ENCODE measurements at regions not wholly inside any gene's neighbourhood (a gene's known extent, or its start where the extent isn't known, plus 50 kb on each side); places are given as distances from the start of the nearest gene placed in this dataset.

DNA sequence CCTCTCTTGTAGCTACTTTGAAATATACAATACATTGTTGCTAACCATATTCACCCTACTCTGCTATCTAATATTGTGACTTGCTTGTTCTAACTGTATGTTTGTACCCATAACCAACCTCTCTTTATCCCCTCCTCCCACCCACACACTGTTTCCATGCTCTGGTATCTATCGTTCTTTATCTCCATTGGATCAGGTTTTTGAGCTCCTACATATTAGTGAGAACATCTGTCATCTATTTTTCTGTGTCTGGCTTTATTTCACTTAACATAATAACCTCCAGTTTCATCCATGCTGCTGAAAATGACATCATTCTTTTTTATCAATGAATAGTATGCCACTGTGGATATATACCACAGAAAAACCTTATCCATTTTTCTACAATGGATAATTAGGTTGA, 1230.1 kb downstream of the PLA2G4A start:
- H3K9ac ChIP-seq (ENCODE audit: low read length): no peak overlapping the region
- no peaks in the 10 kb centered on the region for H3K9me3 ChIP-seq (ENCODE audit: low read length)
- no peaks in the 10 kb centered on the region for H3F3A ChIP-seq (ENCODE audit: insufficient read depth, low read length, poor library complexity, severe bottlenecking)
- no peaks in the 10 kb centered on the region for H3K79me2 ChIP-seq (replicated peaks; ENCODE audit: insufficient read depth, low read length)
- no peaks in the 10 kb centered on the region for H4K20me1 ChIP-seq (ENCODE audit: insufficient read depth)
- H3K36me3 ChIP-seq (ENCODE audit: insufficient read depth, low read length): no peaks in the 10 kb centered on the region
- no peak overlapping the region for H2AFZ ChIP-seq (ENCODE audit: low read depth, low read length)
- no peaks in the 10 kb centered on the region for H3K27me3 ChIP-seq (ENCODE audit: insufficient read depth, low read depth, low read length)
- H3K27ac ChIP-seq (ENCODE audit: low read length): no peak overlapping the region
- no peaks in the 10 kb centered on the region for H3K9me2 ChIP-seq (ENCODE audit: insufficient read depth, low read length)
- H3K4me3 ChIP-seq (ENCODE audit: low read length): no peak overlapping the region
- no peak for TF ChIP-seq EP300 (conservative IDR thresholded peaks at IDR 0.05; ENCODE audit: poor library complexity, severe bottlenecking)
- TF ChIP-seq TAF1 (IDR thresholded peaks at IDR 0.05; ENCODE audit: low read depth): no peak
- TF ChIP-seq SMC3 (conservative IDR thresholded peaks at IDR 0.05; ENCODE audit: poor library complexity): no peak
- no peak for TF ChIP-seq MXI1 (conservative IDR thresholded peaks at IDR 0.05; ENCODE audit: poor library complexity, severe bottlenecking)
- no peak for TF ChIP-seq POLR2AphosphoS5 (IDR thresholded peaks at IDR 0.05)
- TF ChIP-seq RAD21 (conservative IDR thresholded peaks at IDR 0.05): no peak
- no peak overlapping the region for H3K4me2 ChIP-seq (ENCODE audit: low read length)

GRCh38 chr1:188061881-188062280, 1233.1 kb downstream of the PLA2G4A start:
- Histone ChIP-seq H3K4me3 (ENCODE audit: low read length) (no peak overlapping the region), H3K27me3 (ENCODE audit: insufficient read depth, low read depth, low read length) (no peaks in the 10 kb centered on the region), H3K79me2 (replicated peaks; ENCODE audit: insufficient read depth, low read length) (no peaks in the 10 kb centered on the region), H3K27ac (ENCODE audit: low read length) (no peak overlapping the region), H3K36me3 (ENCODE audit: insufficient read depth, low read length) (no peaks in the 10 kb centered on the region), H3F3A (ENCODE audit: insufficient read depth, low read length, poor library complexity, severe bottlenecking) (no peaks in the 10 kb centered on the region), H4K20me1 (ENCODE audit: insufficient read depth) (no peaks in the 10 kb centered on the region), H3K9me2 (ENCODE audit: insufficient read depth, low read length) (no peaks in the 10 kb centered on the region), H2AFZ (ENCODE audit: low read depth, low read length) (no peak overlapping the region), H3K9me3 (ENCODE audit: low read length) (no peaks in the 10 kb centered on the region), H3K4me2 (ENCODE audit: low read length) (no peak overlapping the region), H3K9ac (ENCODE audit: low read length) (no peak overlapping the region)
- no peak for TF ChIP-seq EZH2 (IDR thresholded peaks at IDR 0.05; ENCODE audit: borderline replicate concordance, insufficient read depth, low read length, poor library complexity, severe bottlenecking)
- TF ChIP-seq TAF1 (IDR thresholded peaks at IDR 0.05; ENCODE audit: low read depth): no peak
- TF ChIP-seq MXI1 (conservative IDR thresholded peaks at IDR 0.05; ENCODE audit: poor library complexity, severe bottlenecking): no peak

DNA sequence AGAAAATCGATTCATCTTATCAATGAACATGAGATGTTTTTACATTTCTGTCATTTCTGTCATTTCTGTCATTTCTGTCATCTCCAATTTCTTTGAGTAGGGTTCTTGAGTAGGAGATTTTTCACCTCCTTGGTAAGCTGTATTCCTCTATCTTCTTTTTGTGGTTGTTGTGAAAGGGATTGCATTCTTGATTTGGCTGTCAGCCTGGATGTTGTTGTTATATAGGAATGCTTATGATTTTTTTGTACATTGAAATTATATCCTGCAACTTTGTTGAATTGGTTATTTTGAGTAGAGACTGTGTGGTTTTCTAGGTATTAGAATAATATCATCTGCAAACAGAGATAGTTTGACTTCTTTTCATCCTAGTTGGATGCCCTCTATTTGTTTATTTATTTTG, 1233.7 kb downstream of the PLA2G4A start:
- Histone ChIP-seq H3K27ac (ENCODE audit: low read length) (no peak overlapping the region), H3K36me3 (ENCODE audit: insufficient read depth, low read length) (no peaks in the 10 kb centered on the region), H3K79me2 (replicated peaks; ENCODE audit: insufficient read depth, low read length) (no peaks in the 10 kb centered on the region), H3K9ac (ENCODE audit: low read length) (no peak overlapping the region), H3K9me3 (ENCODE audit: low read length) (no peaks in the 10 kb centered on the region), H3K9me2 (ENCODE audit: insufficient read depth, low read length) (no peaks in the 10 kb centered on the region), H3F3A (ENCODE audit: insufficient read depth, low read length, poor library complexity, severe bottlenecking) (no peaks in the 10 kb centered on the region), H2AFZ (ENCODE audit: low read depth, low read length) (no peak overlapping the region), H4K20me1 (ENCODE audit: insufficient read depth) (no peaks in the 10 kb centered on the region), H3K4me2 (ENCODE audit: low read length) (no peak overlapping the region), H3K27me3 (ENCODE audit: insufficient read depth, low read depth, low read length) (no peaks in the 10 kb centered on the region), H3K4me3 (ENCODE audit: low read length) (no peak overlapping the region)
- TF ChIP-seq RAD21 (conservative IDR thresholded peaks at IDR 0.05) (no peak), TAF1 (IDR thresholded peaks at IDR 0.05; ENCODE audit: low read depth) (no peak), EZH2 (IDR thresholded peaks at IDR 0.05; ENCODE audit: borderline replicate concordance, insufficient read depth, low read length, poor library complexity, severe bottlenecking) (no peak), SMC3 (conservative IDR thresholded peaks at IDR 0.05; ENCODE audit: poor library complexity) (no peak), REST (IDR thresholded peaks at IDR 0.05; ENCODE audit: borderline replicate concordance) (no peak), POLR2AphosphoS5 (IDR thresholded peaks at IDR 0.05) (no peak), MXI1 (conservative IDR thresholded peaks at IDR 0.05; ENCODE audit: poor library complexity, severe bottlenecking) (no peak), EP300 (conservative IDR thresholded peaks at IDR 0.05; ENCODE audit: poor library complexity, severe bottlenecking) (no peak), CTCF (IDR thresholded peaks at IDR 0.05; ENCODE audit: poor library complexity, severe bottlenecking) (no peak)
